ENCODE measurements at regions not wholly inside any gene's neighbourhood (a gene's known extent, or its start where the extent isn't known, plus 50 kb on each side); places are given as distances from the start of the nearest gene placed in this dataset.

- Histone ChIP-seq H3K27ac (ENCODE audit: insufficient read depth, low read depth, low read length) (no peak overlapping the region), H3K27me3 (ENCODE audit: control insufficient read depth in 2 of 2, insufficient read depth in 2 of 2, low read length in 2 of 2) (peaks cover 15 to 18% of the 10 kb centered on the region in 2 experiments), H3K9me3 (replicated peaks; ENCODE audit: control insufficient read depth, insufficient read depth, low read length) (no peaks in the 10 kb centered on the region), H2AFZ (ENCODE audit: low read depth, low read length) (no peak overlapping the region), H3K9me1 (replicated peaks; ENCODE audit: control insufficient read depth, extremely low read depth, insufficient read depth, low read length) (no peaks in the 10 kb centered on the region), H3K36me3 (ENCODE audit: control insufficient read depth in 2 of 2, extremely low read depth in 1 of 2, insufficient read depth in 2 of 2, low read length in 2 of 2) (no peaks in the 10 kb centered on the region), H3K9ac (replicated peaks; ENCODE audit: extremely low read depth, insufficient read depth, low read length) (no peak overlapping the region), H3K4me2 (ENCODE audit: insufficient read depth, low read length) (no peak overlapping the region), H3K4me3 (replicated peaks in 1 of 3; ENCODE audit: insufficient read depth in 1 of 3, low read depth in 1 of 3, low read length in 3 of 3) (no peak overlapping the region), H4K20me1 (replicated peaks; ENCODE audit: control insufficient read depth, extremely low read depth, insufficient read depth, low read length) (no peaks in the 10 kb centered on the region), H3K4me1 (ENCODE audit: control insufficient read depth, extremely low read depth, insufficient read depth, low read length) (no peaks in the 10 kb centered on the region), H3K79me2 (ENCODE audit: control insufficient read depth, insufficient read depth, low read length) (no peaks in the 10 kb centered on the region)
- DNase-seq (ENCODE audit: low read depth, low spot score) (no peak), FAIRE-seq (no peak)
- ChIA-PET POLR2A (no interaction called here), CTCF (interaction anchor here (0.8 to 3.1 kb wide), 5 partner anchors 19 to 262 kb away, joined by 3 to 13 read pairs (median 3); no protein-coding TSS in a partner anchor)
- no TSS peak for BruUV-seq (replicated peaks)
- intact Hi-C loops (cut with micrococcal nuclease) = no loop called here
- TF ChIP-seq FOS (IDR thresholded peaks at IDR 0.05; ENCODE audit: borderline replicate concordance, insufficient read depth, low read length) (no peak), MAX (IDR thresholded peaks at IDR 0.05; ENCODE audit: insufficient read depth, insufficient read length) (no peak), POLR2A (IDR thresholded peaks at IDR 0.05; ENCODE audit: low read depth, low read length) (no peak), CTCF (IDR thresholded peaks at IDR 0.05; ENCODE audit: extremely low read depth in 1 of 2, insufficient read depth in 1 of 2, low read depth in 1 of 2, low read length in 2 of 2) (no peak), JUN (IDR thresholded peaks at IDR 0.05; ENCODE audit: borderline replicate concordance, insufficient read depth, insufficient read length, low read depth) (no peak), MYC (IDR thresholded peaks at IDR 0.05; ENCODE audit: low read depth, low read length) (no peak), EZH2 (IDR thresholded peaks at IDR 0.05; ENCODE audit: borderline replicate concordance, low read depth, low read length, severe bottlenecking) (no peak), GATA2 (IDR thresholded peaks at IDR 0.05; ENCODE audit: insufficient read depth, insufficient read length, low read depth, low read length) (no peak), POLR2AphosphoS5 (IDR thresholded peaks at IDR 0.05; ENCODE audit: insufficient read depth, low read depth, low read length) (no peak)
- dilution Hi-C loops (cut with MboI; ENCODE audit: extremely low pct_ligation_motif_present, low sequenced_read_pairs) = no loop called here
These were observed 238.2 kb downstream of the B3GLCT start for GRCh38 chr13:31437975-31438374.

All from endothelial cell of umbilical vein (primary cell).